ENCODE measurements at regions not wholly inside any gene's neighbourhood (a gene's known extent, or its start where the extent isn't known, plus 50 kb on each side); places are given as distances from the start of the nearest gene placed in this dataset.

GRCh38 chr4:123770884-123771283, 374.3 kb downstream of the SPRY1 start:
- no peak for TF ChIP-seq ZFX (IDR thresholded peaks at IDR 0.05; ENCODE audit: borderline replicate concordance)
- TF ChIP-seq CTCF (IDR thresholded peaks at IDR 0.05): no peak

GRCh38 chr4:123776267-123776666, 379.7 kb downstream of the SPRY1 start:
- no peak for TF ChIP-seq CTCF (IDR thresholded peaks at IDR 0.05)
- TF ChIP-seq ZFX (IDR thresholded peaks at IDR 0.05; ENCODE audit: borderline replicate concordance): no peak
- no peak overlapping the region for H3K27ac ChIP-seq

More at GRCh38 chr4:123770884-123771283, 374.3 kb downstream of the SPRY1 start:
- H3K27ac ChIP-seq: no peak overlapping the region

- no peak overlapping the region for H3K27ac ChIP-seq
- no peak for TF ChIP-seq CTCF (IDR thresholded peaks at IDR 0.05)
- no peak for TF ChIP-seq ZFX (IDR thresholded peaks at IDR 0.05; ENCODE audit: borderline replicate concordance)
These were observed 380.8 kb downstream of the SPRY1 start for GRCh38 chr4:123777373-123777772.

GRCh38 chr4:123783151-123783790, 386.7 kb downstream of the SPRY1 start:
- no peak for TF ChIP-seq CTCF (IDR thresholded peaks at IDR 0.05)
- TF ChIP-seq ZFX (IDR thresholded peaks at IDR 0.05; ENCODE audit: borderline replicate concordance): no peak
- no peak overlapping the region for H3K27ac ChIP-seq

- no peak overlapping the region for H3K27ac ChIP-seq
- TF ChIP-seq ZFX (IDR thresholded peaks at IDR 0.05; ENCODE audit: borderline replicate concordance) (no peak), CTCF (IDR thresholded peaks at IDR 0.05) (no peak)
These were observed 387.3 kb downstream of the SPRY1 start for GRCh38 chr4:123783921-123784320.

GRCh38 chr4:123784626-123785025, 388.0 kb downstream of the SPRY1 start:
- H3K27ac ChIP-seq: no peak overlapping the region
- no peak for TF ChIP-seq CTCF (IDR thresholded peaks at IDR 0.05)
- no peak for TF ChIP-seq ZFX (IDR thresholded peaks at IDR 0.05; ENCODE audit: borderline replicate concordance)

GRCh38 chr4:123785538-123785937, 388.9 kb downstream of the SPRY1 start:
- H3K27ac ChIP-seq: no peak overlapping the region

More at GRCh38 chr4:123785538-123785937, 388.9 kb downstream of the SPRY1 start:
- no peak for TF ChIP-seq CTCF (IDR thresholded peaks at IDR 0.05)
- TF ChIP-seq ZFX (IDR thresholded peaks at IDR 0.05; ENCODE audit: borderline replicate concordance): no peak

Data from 22Rv1 (cell line).